Endodermal cell (in vitro differentiated cells): ENCODE measurements at regions not wholly inside any gene's neighbourhood (a gene's known extent, or its start where the extent isn't known, plus 50 kb on each side); places are given as distances from the start of the nearest gene placed in this dataset.

Experiments used
- DNase-seq: peaks from one replicate; pipeline ENCODE4 v3.0.0-alpha.2; 2017
- H3K27ac ChIP-seq: 2 replicates; pipeline ENCODE4 v1.5.1; 2013; ENCODE audit warnings: mild to moderate bottlenecking, low read depth, low read length, moderate library complexity
- H3K27me3 ChIP-seq: 2 replicates; pipeline ENCODE4 v1.6.1; 2013; ENCODE audit warnings: mild to moderate bottlenecking, low read length, moderate library complexity; ENCODE audit not compliant: insufficient read depth, control insufficient read depth, poor library complexity, severe bottlenecking
- H3K36me3 ChIP-seq: 2 replicates; pipeline ENCODE4 v1.7.0; 2013; ENCODE audit warnings: mild to moderate bottlenecking, low read length, moderate library complexity; ENCODE audit not compliant: control insufficient read depth, insufficient read depth
- H3K4me1 ChIP-seq: one replicate; pipeline ENCODE4 v1.7.0; 2013; ENCODE audit warnings: low read length; ENCODE audit not compliant: control insufficient read depth, insufficient read depth
- H3K4me3 ChIP-seq: 2 replicates; pipeline ENCODE4 v1.5.1; 2013; ENCODE audit warnings: mild to moderate bottlenecking, low read length, moderate library complexity
- H3K9ac ChIP-seq: 2 replicates; pipeline ENCODE4 v1.6.1; 2013; ENCODE audit warnings: mild to moderate bottlenecking, low read length, moderate library complexity; ENCODE audit not compliant: poor library complexity, severe bottlenecking; ENCODE audit errors: extremely low read depth
- H3K9me3 ChIP-seq: 2 replicates; pipeline ENCODE4 v1.6.1; 2013; ENCODE audit warnings: mild to moderate bottlenecking, low read length, moderate library complexity; ENCODE audit not compliant: control insufficient read depth
- H3K27ac Mint-ChIP-seq: 2 replicates; pipeline ENCODE4 v1.8.0; 2020; ENCODE audit warnings: mixed read lengths
- H3K27me3 Mint-ChIP-seq: 2 replicates; pipeline ENCODE4 v1.8.0; 2021; ENCODE audit warnings: mild to moderate bottlenecking, mixed read lengths; ENCODE audit not compliant: insufficient read depth
- H3K36me3 Mint-ChIP-seq: 2 replicates; pipeline ENCODE4 v1.8.0; 2020; ENCODE audit warnings: low read depth, mixed read lengths
- H3K4me1 Mint-ChIP-seq: 2 replicates; pipeline ENCODE4 v1.8.0; 2020; ENCODE audit warnings: mixed read lengths
- H3K4me3 Mint-ChIP-seq: 2 replicates; pipeline ENCODE4 v1.8.0; 2020; ENCODE audit warnings: mild to moderate bottlenecking, moderate library complexity, mixed read lengths
- H3K9me3 Mint-ChIP-seq: 2 replicates; pipeline ENCODE4 v1.8.0; 2020; ENCODE audit warnings: mild to moderate bottlenecking, mixed read lengths
- WGBS, 2 experiments: methylation state at CpG; one replicate each; pipeline versions ENCODE4 v1.1.5 to v1.1.7; 2013; ENCODE audit warnings: missing lambda C conversion rate in 2 of 2, mixed read lengths in 1 of 2; ENCODE audit not compliant: insufficient coverage in 1 of 2, insufficient read length in 1 of 2; 5-methylcytosine and 5-hydroxymethylcytosine counted together
- TF ChIP-seq, protein P1 (sequence below): fragments of 200-600 bp; sonication (generic); conservative IDR thresholded peaks from 2 replicates; pipeline ENCODE4 v1.5.0; 2021; ENCODE audit warnings: antibody characterized with exemption, mild to moderate bottlenecking

DNA sequence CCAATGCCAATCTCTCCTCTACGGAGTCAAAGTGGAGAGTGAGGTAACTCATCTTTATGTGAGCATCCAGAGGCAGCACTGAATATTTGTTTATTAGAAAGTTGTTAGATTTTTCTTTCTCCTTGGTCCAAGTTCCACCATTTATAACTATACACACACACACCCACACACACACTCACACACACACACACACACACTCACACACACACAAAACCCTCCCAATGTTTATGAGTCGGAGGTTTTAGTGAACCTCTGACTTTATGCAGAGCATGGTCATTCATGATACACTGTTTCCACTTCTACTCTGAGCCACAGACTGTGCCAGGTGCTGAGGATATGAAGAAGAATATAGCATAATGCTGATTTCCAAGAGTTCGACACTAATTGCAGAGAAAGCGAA is 132.9 kb upstream of the CCDC68 start:
- peaks cover 4% of the 10 kb centered on the region for H3K27me3 ChIP-seq
- peaks cover 34% of the 10 kb centered on the region for H3K4me1 Mint-ChIP-seq
- no peak overlapping the region for H3K9ac ChIP-seq
- no peaks in the 10 kb centered on the region for H3K9me3 ChIP-seq
- no peaks in the 10 kb centered on the region for H3K9me3 Mint-ChIP-seq
- no peaks in the 10 kb centered on the region for H3K36me3 ChIP-seq
- no peak overlapping the region for H3K4me3 Mint-ChIP-seq
- TF ChIP-seq, protein P1, sequence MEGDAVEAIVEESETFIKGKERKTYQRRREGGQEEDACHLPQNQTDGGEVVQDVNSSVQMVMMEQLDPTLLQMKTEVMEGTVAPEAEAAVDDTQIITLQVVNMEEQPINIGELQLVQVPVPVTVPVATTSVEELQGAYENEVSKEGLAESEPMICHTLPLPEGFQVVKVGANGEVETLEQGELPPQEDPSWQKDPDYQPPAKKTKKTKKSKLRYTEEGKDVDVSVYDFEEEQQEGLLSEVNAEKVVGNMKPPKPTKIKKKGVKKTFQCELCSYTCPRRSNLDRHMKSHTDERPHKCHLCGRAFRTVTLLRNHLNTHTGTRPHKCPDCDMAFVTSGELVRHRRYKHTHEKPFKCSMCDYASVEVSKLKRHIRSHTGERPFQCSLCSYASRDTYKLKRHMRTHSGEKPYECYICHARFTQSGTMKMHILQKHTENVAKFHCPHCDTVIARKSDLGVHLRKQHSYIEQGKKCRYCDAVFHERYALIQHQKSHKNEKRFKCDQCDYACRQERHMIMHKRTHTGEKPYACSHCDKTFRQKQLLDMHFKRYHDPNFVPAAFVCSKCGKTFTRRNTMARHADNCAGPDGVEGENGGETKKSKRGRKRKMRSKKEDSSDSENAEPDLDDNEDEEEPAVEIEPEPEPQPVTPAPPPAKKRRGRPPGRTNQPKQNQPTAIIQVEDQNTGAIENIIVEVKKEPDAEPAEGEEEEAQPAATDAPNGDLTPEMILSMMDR, result no peak
- 95 to 100% methylated on average over 2 to 4 of the region's 4 CpGs for WGBS, 2 experiments
- no peak for DNase-seq
- H3K36me3 Mint-ChIP-seq, result no peaks in the 10 kb centered on the region
- peaks cover 10% of the 10 kb centered on the region for H3K4me1 ChIP-seq
- peaks cover 17% of the 10 kb centered on the region for H3K27me3 Mint-ChIP-seq
- H3K27ac Mint-ChIP-seq, result no peak overlapping the region
- H3K4me3 ChIP-seq, result no peak overlapping the region
- H3K27ac ChIP-seq, result no peak overlapping the region

- Histone ChIP-seq H3K4me1 (peaks cover 7% of the 10 kb centered on the region), H3K36me3 (no peaks in the 10 kb centered on the region), H3K9ac (no peak overlapping the region), H3K27ac (no peak overlapping the region), H3K4me3 (no peak overlapping the region), H3K27me3 (peaks cover 4% of the 10 kb centered on the region), H3K9me3 (no peaks in the 10 kb centered on the region)
- Mint-ChIP-seq H3K4me3 (no peak overlapping the region), H3K36me3 (no peaks in the 10 kb centered on the region), H3K27ac (no peak overlapping the region), H3K27me3 (peaks cover 19% of the 10 kb centered on the region), H3K4me1 (peaks cover 26% of the 10 kb centered on the region), H3K9me3 (no peaks in the 10 kb centered on the region)
- WGBS, 2 experiments, result 63 to 100% methylated on average over 1 to 3 of the region's 3 CpGs
- TF ChIP-seq, protein P1, result no peak
- no peak for DNase-seq
These were observed 131.4 kb upstream of the CCDC68 start for GRCh38 chr18:55090564-55091188.

GRCh38 chr18:55089610-55090009 is 130.3 kb upstream of the CCDC68 start:
- no peaks in the 10 kb centered on the region for H3K9me3 Mint-ChIP-seq
- H3K27ac ChIP-seq, result no peak overlapping the region
- no peak for DNase-seq
- H3K4me3 ChIP-seq, result no peak overlapping the region
- H3K9me3 ChIP-seq, result no peaks in the 10 kb centered on the region
- peaks cover under 1% of the 10 kb centered on the region for H3K27me3 ChIP-seq
- WGBS, 2 experiments, result 94 to 100% methylated on average over 2 to 3 of the region's 3 CpGs
- H3K27ac Mint-ChIP-seq, result no peak overlapping the region
- no peak overlapping the region for H3K4me3 Mint-ChIP-seq
- peaks cover 14% of the 10 kb centered on the region for H3K27me3 Mint-ChIP-seq
- no peaks in the 10 kb centered on the region for H3K36me3 Mint-ChIP-seq
- H3K4me1 Mint-ChIP-seq, result peaks cover 20% of the 10 kb centered on the region
- TF ChIP-seq, protein P1, result no peak
- no peak overlapping the region for H3K9ac ChIP-seq
- no peaks in the 10 kb centered on the region for H3K36me3 ChIP-seq
- H3K4me1 ChIP-seq, result peaks cover 4% of the 10 kb centered on the region
